ENCODE measurements at regions not wholly inside any gene's neighbourhood (a gene's known extent, or its start where the extent isn't known, plus 50 kb on each side); places are given as distances from the start of the nearest gene placed in this dataset.

DNA sequence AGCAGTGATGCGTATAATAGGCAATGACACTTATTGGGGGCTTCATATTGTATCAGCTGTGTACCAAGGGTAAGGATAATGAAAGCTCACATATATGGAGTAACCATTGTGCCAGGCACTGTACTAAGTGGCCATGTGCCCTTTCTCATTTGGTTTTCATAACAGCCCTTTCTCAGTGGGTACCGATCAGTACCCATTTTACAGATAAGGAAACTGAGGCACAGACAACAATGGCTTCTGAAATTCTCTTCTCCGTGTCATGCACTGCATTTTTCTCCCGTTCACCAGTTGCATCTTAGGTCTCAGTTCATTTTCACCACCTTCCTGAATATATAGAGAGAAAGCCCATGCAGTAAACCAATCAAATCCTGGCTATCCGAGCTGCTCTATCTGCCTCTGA is 216.7 kb upstream of the RBFOX1 start:
- no peaks in the 10 kb centered on the region for H4K20me1 ChIP-seq (ENCODE audit: control insufficient read depth, insufficient read depth, low read depth, low read length)
- H3F3A ChIP-seq (ENCODE audit: control insufficient read depth, insufficient read depth) = no peaks in the 10 kb centered on the region
- H3K36me3 ChIP-seq (ENCODE audit: control insufficient read depth, low read length) = no peaks in the 10 kb centered on the region
- H3K79me2 ChIP-seq (ENCODE audit: control insufficient read depth, low read length) = no peaks in the 10 kb centered on the region
- TF ChIP-seq CTCF (IDR thresholded peaks at IDR 0.05; ENCODE audit: low read depth, low read length, poor library complexity, severe bottlenecking) = no peak
- no peak for TF ChIP-seq EZH2phosphoT487 (IDR thresholded peaks at IDR 0.05; ENCODE audit: borderline replicate concordance, low read length)
- H3K4me2 ChIP-seq (ENCODE audit: low read length) = no peak overlapping the region
- H3K4me3 ChIP-seq (ENCODE audit: low read length) = no peak overlapping the region
- H3K4me1 ChIP-seq (ENCODE audit: control insufficient read depth, low read length) = no peaks in the 10 kb centered on the region
- no peaks in the 10 kb centered on the region for H3K9me2 ChIP-seq (replicated peaks; ENCODE audit: control insufficient read depth, low read length)
- H3K27me3 ChIP-seq (ENCODE audit: control insufficient read depth, low read length) = no peaks in the 10 kb centered on the region
- H3K27ac ChIP-seq (ENCODE audit: low read depth, low read length) = no peak overlapping the region
- peaks cover 4% of the 10 kb centered on the region; the same call in 1 of the 2 replicates for H3K9me3 ChIP-seq (ENCODE audit: control insufficient read depth, insufficient read depth, low read length)

GRCh38 chr16:7113949-7114348 is 218.7 kb upstream of the RBFOX1 start:
- H3K27ac ChIP-seq (ENCODE audit: low read depth, low read length) = no peak overlapping the region
- H3K4me1 ChIP-seq (ENCODE audit: control insufficient read depth, low read length) = no peaks in the 10 kb centered on the region
- H3K36me3 ChIP-seq (ENCODE audit: control insufficient read depth, low read length) = no peaks in the 10 kb centered on the region
- no peak for TF ChIP-seq CTCF (IDR thresholded peaks at IDR 0.05; ENCODE audit: low read depth, low read length, poor library complexity, severe bottlenecking)
- TF ChIP-seq EZH2phosphoT487 (IDR thresholded peaks at IDR 0.05; ENCODE audit: borderline replicate concordance, low read length) = no peak
- peaks cover 4% of the 10 kb centered on the region; the same call in 1 of the 2 replicates for H3K9me3 ChIP-seq (ENCODE audit: control insufficient read depth, insufficient read depth, low read length)
- no peaks in the 10 kb centered on the region for H4K20me1 ChIP-seq (ENCODE audit: control insufficient read depth, insufficient read depth, low read depth, low read length)
- no peak overlapping the region for H3K4me2 ChIP-seq (ENCODE audit: low read length)
- no peaks in the 10 kb centered on the region for H3F3A ChIP-seq (ENCODE audit: control insufficient read depth, insufficient read depth)
- H3K4me3 ChIP-seq (ENCODE audit: low read length) = no peak overlapping the region
- H3K79me2 ChIP-seq (ENCODE audit: control insufficient read depth, low read length) = no peaks in the 10 kb centered on the region
- H3K9me2 ChIP-seq (replicated peaks; ENCODE audit: control insufficient read depth, low read length) = no peaks in the 10 kb centered on the region
- no peaks in the 10 kb centered on the region for H3K27me3 ChIP-seq (ENCODE audit: control insufficient read depth, low read length)

- Histone ChIP-seq H3K27me3 (ENCODE audit: control insufficient read depth, low read length) (no peaks in the 10 kb centered on the region), H4K20me1 (ENCODE audit: control insufficient read depth, insufficient read depth, low read depth, low read length) (no peaks in the 10 kb centered on the region), H3K4me3 (ENCODE audit: low read length) (no peak overlapping the region), H3K4me1 (ENCODE audit: control insufficient read depth, low read length) (no peaks in the 10 kb centered on the region), H3K4me2 (ENCODE audit: low read length) (no peak overlapping the region), H3K36me3 (ENCODE audit: control insufficient read depth, low read length) (no peaks in the 10 kb centered on the region), H3K27ac (ENCODE audit: low read depth, low read length) (no peak overlapping the region), H3K9me3 (ENCODE audit: control insufficient read depth, insufficient read depth, low read length) (peaks cover 4% of the 10 kb centered on the region; the same call in 1 of the 2 replicates), H3F3A (ENCODE audit: control insufficient read depth, insufficient read depth) (no peaks in the 10 kb centered on the region), H3K9me2 (replicated peaks; ENCODE audit: control insufficient read depth, low read length) (no peaks in the 10 kb centered on the region), H3K79me2 (ENCODE audit: control insufficient read depth, low read length) (no peaks in the 10 kb centered on the region)
- TF ChIP-seq EZH2phosphoT487 (IDR thresholded peaks at IDR 0.05; ENCODE audit: borderline replicate concordance, low read length) (no peak), CTCF (IDR thresholded peaks at IDR 0.05; ENCODE audit: low read depth, low read length, poor library complexity, severe bottlenecking) (no peak)
Measured at GRCh38 chr16:7113395-7113794, 219.2 kb upstream of the RBFOX1 start.
